ENCODE measurements at regions not wholly inside any gene's neighbourhood (a gene's known extent, or its start where the extent isn't known, plus 50 kb on each side); places are given as distances from the start of the nearest gene placed in this dataset.

- DNase-seq = no peak
Observed at GRCh38 chr4:157880761-157881160, 292.1 kb downstream of the GASK1B start.

- no peak for DNase-seq
Observed at GRCh38 chr4:157854819-157855218, 318.0 kb downstream of the GASK1B start.

- DNase-seq = no peak
Observed at GRCh38 chr4:157840648-157841047, 332.2 kb downstream of the GASK1B start.

- no peak for DNase-seq
Observed at GRCh38 chr4:157840034-157840433, 332.8 kb downstream of the GASK1B start.

- no peak for DNase-seq
Observed at GRCh38 chr4:157838366-157838765, 334.5 kb downstream of the GASK1B start.

GRCh38 chr4:157837071-157837703 lies 335.6 kb downstream of the GASK1B start:
- no peak for DNase-seq

- peak; percentile 14 for DNase-seq
Observed at GRCh38 chr4:157832596-157832995, 340.2 kb downstream of the GASK1B start.

GRCh38 chr4:157824021-157824420 lies 348.8 kb downstream of the GASK1B start:
- DNase-seq = no peak

GRCh38 chr4:157821814-157822213 lies 351.0 kb downstream of the GASK1B start:
- no peak for DNase-seq

GRCh38 chr4:157819693-157820464 lies 352.9 kb downstream of the GASK1B start:
- DNase-seq = no peak

GRCh38 chr4:157818946-157819692 lies 353.7 kb downstream of the GASK1B start:
- DNase-seq = no peak

GRCh38 chr4:157810137-157810774 lies 362.6 kb downstream of the GASK1B start:
- DNase-seq = no peak

- DNase-seq = no peak
Observed at GRCh38 chr4:157808796-157809383, 363.9 kb downstream of the GASK1B start.

GRCh38 chr4:157806184-157806583 lies 366.6 kb downstream of the GASK1B start:
- DNase-seq = no peak

- DNase-seq = peak; percentile 35
Observed at GRCh38 chr4:157804986-157805385, 367.8 kb downstream of the GASK1B start.

GRCh38 chr4:157803845-157804521 lies 368.8 kb downstream of the GASK1B start:
- peak; percentile 68 for DNase-seq

GRCh38 chr4:157803421-157803820 lies 369.4 kb downstream of the GASK1B start:
- no peak for DNase-seq

- no peak for DNase-seq
Observed at GRCh38 chr4:157795495-157795894, 377.3 kb downstream of the GASK1B start.

GRCh38 chr4:157792716-157793115 lies 380.1 kb downstream of the GASK1B start:
- DNase-seq = no peak

- no peak for DNase-seq
Observed at GRCh38 chr4:157791236-157791635, 381.6 kb downstream of the GASK1B start.

- no peak for DNase-seq
Observed at GRCh38 chr4:157787618-157788017, 385.2 kb downstream of the GASK1B start.

- DNase-seq = no peak
Observed at GRCh38 chr4:157781361-157781760, 391.5 kb downstream of the GASK1B start.

Data from NCI-H146 (cell line).